B cell (primary cell): ENCODE measurements at regions not wholly inside any gene's neighbourhood (a gene's known extent, or its start where the extent isn't known, plus 50 kb on each side); places are given as distances from the start of the nearest gene placed in this dataset.

Experiments used
- ATAC-seq: fragments of 200-7000 bp; cut with Tn5 transposase; one replicate; pipeline ENCODE4 v1.10.0; 2021; ENCODE audit warnings: low read depth, mild to moderate bottlenecking, moderate number of reproducible peaks, moderate library complexity
- CTCF ChIA-PET: fragments of 350-600 bp; sonication (Branson Sonifier 250); formaldehyde crosslinking; loops from one replicate; lab custom pipeline; 2021; ENCODE audit warnings: antibody characterized with exemption, inconsistent platforms; lab: Charles Lee
- POLR2A ChIA-PET: fragments of 350-600 bp; sonication (Branson Sonifier 250); formaldehyde crosslinking; loops from one replicate; lab custom pipeline; 2021; ENCODE audit warnings: antibody characterized with exemption; lab: Charles Lee
- DNase-seq: peaks from one replicate; pipeline ENCODE4 v3.0.0; 2013
- H2AFZ ChIP-seq: 2 replicates; pipeline ENCODE4 v1.6.1; 2012; ENCODE audit warnings: mild to moderate bottlenecking, low read depth, low read length; ENCODE audit not compliant: insufficient read depth, poor library complexity, severe bottlenecking
- H3K27ac ChIP-seq, 2 donors: 1 replicate in 1 of 2; 2 replicates in 1 of 2; pipeline ENCODE4 v1.5.1; 2012 to 2013; ENCODE audit warnings: low read length in 2 of 2, mild to moderate bottlenecking in 2 of 2, moderate library complexity in 1 of 2
- H3K27me3 ChIP-seq, 4 experiments: fragments of 200-600 bp in 1 of 4; sonication (generic) in 1 of 4; replicated peaks in 1 of 4; 1 replicate in 2 of 4; 2 replicates in 2 of 4; pipeline versions ENCODE4 v1.6.1 to v1.7.0; 2013 to 2016; ENCODE audit warnings: low read length in 3 of 4, mild to moderate bottlenecking in 2 of 4, mixed read lengths in 1 of 4, moderate library complexity in 1 of 4; ENCODE audit not compliant: insufficient read depth in 4 of 4, control insufficient read depth in 3 of 4; ENCODE audit errors: control extremely low read depth in 1 of 4
- H3K36me3 ChIP-seq, 2 experiments: replicated peaks in 1 of 2; 1 replicate in 1 of 2; 2 replicates in 1 of 2; pipeline versions ENCODE4 v1.6.1 to v1.7.1; 2013; ENCODE audit warnings: low read length in 1 of 2; ENCODE audit not compliant: insufficient read depth in 2 of 2, control insufficient read depth in 1 of 2; ENCODE audit errors: control extremely low read depth in 1 of 2, extremely low read depth in 1 of 2
- H3K4me1 ChIP-seq, 2 donors: fragments of 200-600 bp in 1 of 2; sonication (generic) in 1 of 2; 1 replicate in 1 of 2; 2 replicates in 1 of 2; pipeline versions ENCODE4 v1.5.1 to v1.6.1; 2013 to 2017; ENCODE audit warnings: low read length in 2 of 2; ENCODE audit not compliant: control insufficient read depth in 2 of 2, insufficient read depth in 2 of 2
- H3K4me2 ChIP-seq: replicated peaks from 2 replicates; pipeline ENCODE3; 2012; ENCODE audit warnings: mild to moderate bottlenecking, low read depth, low read length; ENCODE audit not compliant: poor library complexity, severe bottlenecking
- H3K4me3 ChIP-seq, 5 experiments: fragments of 200-600 bp in 1 of 5; sonication (generic) in 1 of 5; 1 replicate in 3 of 5; 2 replicates in 2 of 5; pipeline versions ENCODE4 v1.5.1 to v1.7.0; 2011 to 2016; ENCODE audit warnings: low read length in 4 of 5, mild to moderate bottlenecking in 4 of 5, low read depth in 2 of 5, control low read depth in 1 of 5, moderate library complexity in 1 of 5; ENCODE audit not compliant: insufficient read depth in 1 of 5; ENCODE audit errors: control extremely low read depth in 1 of 5, extremely low read depth in 1 of 5
- H3K79me2 ChIP-seq: fragments of 200-600 bp; sonication (generic); one replicate; pipeline ENCODE4 v1.6.0; 2016; ENCODE audit warnings: low read length; ENCODE audit not compliant: control insufficient read depth, insufficient read depth
- H3K9ac ChIP-seq: fragments of 200-600 bp; sonication (generic); 2 replicates; pipeline ENCODE4 v1.6.1; 2017; ENCODE audit warnings: mild to moderate bottlenecking, low read length, moderate library complexity
- H3K9me3 ChIP-seq, 3 donors: one replicate each; pipeline versions ENCODE4 v1.6.1 to v1.7.1; 2013; ENCODE audit warnings: low read length in 2 of 3; ENCODE audit not compliant: control insufficient read depth in 2 of 3, insufficient read depth in 1 of 3; ENCODE audit errors: control extremely low read depth in 1 of 3
- H4K20me1 ChIP-seq: 2 replicates; pipeline ENCODE4 v1.6.0; 2012; ENCODE audit warnings: mild to moderate bottlenecking, low read length; ENCODE audit not compliant: insufficient read depth, control insufficient read depth, poor library complexity, severe bottlenecking
- H3K27ac Mint-ChIP-seq: one replicate; pipeline ENCODE4 v1.8.0; 2021; ENCODE audit warnings: mixed read lengths
- H3K27me3 Mint-ChIP-seq: one replicate; pipeline ENCODE4 v1.8.0; 2021; ENCODE audit warnings: mixed read lengths
- H3K4me1 Mint-ChIP-seq: one replicate; pipeline ENCODE4 v1.8.0; 2021; ENCODE audit warnings: mixed read lengths
- H3K4me3 Mint-ChIP-seq: one replicate; pipeline ENCODE4 v1.8.0; 2021; ENCODE audit warnings: mixed read lengths
- H3K9me3 Mint-ChIP-seq: one replicate; pipeline ENCODE4 v1.8.0; 2022; ENCODE audit warnings: mixed read lengths; ENCODE audit not compliant: insufficient read depth
- CTCF ChIP-seq: fragments of 200-600 bp; IDR thresholded peaks from one replicate; pipeline ENCODE4 v1.8.0; 2022; ENCODE audit warnings: antibody characterized with exemption, mild to moderate bottlenecking
- EZH2 ChIP-seq: IDR thresholded peaks from 2 replicates; pipeline ENCODE4 v1.6.1; 2012; ENCODE audit warnings: borderline replicate concordance, low read depth, mild to moderate bottlenecking, moderate library complexity, low read length; ENCODE audit not compliant: insufficient read depth, poor library complexity, severe bottlenecking
- WGBS: methylation state at CpG from one replicate; pipeline ENCODE4 v1.1.5; 2013; ENCODE audit warnings: missing lambda C conversion rate; ENCODE audit not compliant: insufficient coverage; 5-methylcytosine and 5-hydroxymethylcytosine counted together
- intact Hi-C: fragments of 100-400 bp; cut with micrococcal nuclease; formaldehyde crosslinking; loops from one replicate; pipeline ENCODE4 v1.10.0; 2022

GRCh38 chr6:160859822-160860221 lies 131.7 kb upstream of the MAP3K4 start:
- Histone ChIP-seq H3K27ac (no peak overlapping the region), H4K20me1 (no peaks in the 10 kb centered on the region), H3K9me3 (peaks cover 0 to 9% (median 0%) of the 10 kb centered on the region in 3 donors), H3K4me2 (no peak overlapping the region), H3K9ac (no peak overlapping the region), H3K79me2 (no peaks in the 10 kb centered on the region), H3K27me3 (no peaks in the 10 kb centered on the region), H3K4me1 (no peaks in the 10 kb centered on the region), H3K4me3 (no peak overlapping the region), H2AFZ (no peak overlapping the region), H3K36me3 (no peaks in the 10 kb centered on the region)
- Mint-ChIP-seq H3K4me3 (no peak overlapping the region), H3K27me3 (no peaks in the 10 kb centered on the region), H3K4me1 (no peaks in the 10 kb centered on the region), H3K27ac (no peak overlapping the region), H3K9me3 (no peaks in the 10 kb centered on the region)
- ChIA-PET POLR2A (no interaction called here), CTCF (no interaction called here)
- intact Hi-C loops: no loop called here
- TF ChIP-seq CTCF: no peak
- no peak for TF ChIP-seq EZH2
- ATAC-seq (no peak), DNase-seq (no peak)
- WGBS: 82% methylated on average over 7 of the region's 9 CpGs

GRCh38 chr6:160861824-160862223 lies 129.7 kb upstream of the MAP3K4 start:
- Histone ChIP-seq H3K4me1 (no peaks in the 10 kb centered on the region), H3K79me2 (no peaks in the 10 kb centered on the region), H2AFZ (no peak overlapping the region), H3K4me3 (no peak overlapping the region), H3K9ac (no peak overlapping the region), H3K36me3 (no peaks in the 10 kb centered on the region), H3K27me3 (no peaks in the 10 kb centered on the region), H3K4me2 (no peak overlapping the region), H3K9me3 (peaks cover 0 to 13% (median 0%) of the 10 kb centered on the region in 3 donors), H3K27ac (no peak overlapping the region), H4K20me1 (no peaks in the 10 kb centered on the region)
- POLR2A ChIA-PET: no interaction called here
- no peaks in the 10 kb centered on the region for H3K4me1 Mint-ChIP-seq
- no peaks in the 10 kb centered on the region for H3K27me3 Mint-ChIP-seq
- ATAC-seq: no peak
- no peak for DNase-seq
- 46% methylated on average over 3 of the region's 4 CpGs for WGBS
- no peak overlapping the region for H3K4me3 Mint-ChIP-seq
- H3K27ac Mint-ChIP-seq: no peak overlapping the region
- intact Hi-C loops: no loop called here
- CTCF ChIA-PET: no interaction called here
- H3K9me3 Mint-ChIP-seq: no peaks in the 10 kb centered on the region
- no peak for TF ChIP-seq EZH2
- TF ChIP-seq CTCF: no peak
